ENCODE measurements at regions not wholly inside any gene's neighbourhood (a gene's known extent, or its start where the extent isn't known, plus 50 kb on each side); places are given as distances from the start of the nearest gene placed in this dataset.
"Not testable (repeated sequence)": the region's sequence is repeated elsewhere in the genome, so short reads cannot be mapped to it uniquely, and the experiment has no call there.

DNA sequence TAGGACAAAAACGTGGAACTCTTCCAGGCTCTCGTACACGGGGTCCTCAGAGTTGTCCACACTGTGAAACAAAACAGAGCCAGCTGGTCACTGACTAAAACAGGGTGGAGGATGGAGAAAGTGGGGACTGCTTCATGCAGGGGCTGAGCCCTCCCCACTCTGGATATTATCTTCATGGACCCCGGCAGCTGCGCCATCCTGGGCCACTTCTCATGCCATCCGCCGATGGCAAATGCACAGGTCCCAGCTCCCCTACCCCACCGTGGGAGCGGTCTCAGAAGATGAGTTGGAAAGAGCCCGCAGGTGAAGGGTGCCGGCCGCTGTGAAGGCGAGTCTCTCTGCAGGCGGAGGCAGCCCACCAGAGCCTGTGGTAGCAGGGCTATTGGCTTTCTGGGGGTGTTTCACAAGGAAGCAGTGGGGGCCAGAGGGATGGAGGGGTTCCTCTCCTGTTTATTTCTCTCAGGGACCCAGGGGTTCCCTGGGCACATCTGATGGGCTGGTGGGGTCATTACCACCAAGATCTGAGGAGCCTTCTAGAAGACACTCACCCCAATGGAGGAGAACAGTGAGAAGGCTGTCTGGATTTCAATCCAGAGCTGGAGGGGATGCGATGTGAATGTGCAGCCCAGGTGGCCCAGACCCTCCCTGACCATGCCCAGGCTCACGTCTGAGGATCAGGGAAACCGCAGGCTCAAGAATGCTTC lies 177.3 kb downstream of the KLF13 start:
- Histone ChIP-seq H2AFZ (ENCODE audit: low read depth, low read length) (no peak overlapping the region), H3K79me2 (ENCODE audit: low read length) (no peaks in the 10 kb centered on the region), H3K4me2 (ENCODE audit: low read length) (no peak overlapping the region), H3K4me1 (ENCODE audit: low read length) (no peaks in the 10 kb centered on the region), H3K27me3 (ENCODE audit: low read depth, low read length) (no peaks in the 10 kb centered on the region), H4K20me1 (ENCODE audit: insufficient read depth, low read length) (no peaks in the 10 kb centered on the region), H3K4me3 (ENCODE audit: low read length) (no peak overlapping the region), H3K9me3 (ENCODE audit: insufficient read depth, low read length) (no peaks in the 10 kb centered on the region), H3K9ac (ENCODE audit: low read length) (no peak overlapping the region), H3K36me3 (replicated peaks; ENCODE audit: low read depth, low read length) (no peaks in the 10 kb centered on the region), H3K27ac (ENCODE audit: low read length) (no peak overlapping the region)
- TF ChIP-seq, protein P1, sequence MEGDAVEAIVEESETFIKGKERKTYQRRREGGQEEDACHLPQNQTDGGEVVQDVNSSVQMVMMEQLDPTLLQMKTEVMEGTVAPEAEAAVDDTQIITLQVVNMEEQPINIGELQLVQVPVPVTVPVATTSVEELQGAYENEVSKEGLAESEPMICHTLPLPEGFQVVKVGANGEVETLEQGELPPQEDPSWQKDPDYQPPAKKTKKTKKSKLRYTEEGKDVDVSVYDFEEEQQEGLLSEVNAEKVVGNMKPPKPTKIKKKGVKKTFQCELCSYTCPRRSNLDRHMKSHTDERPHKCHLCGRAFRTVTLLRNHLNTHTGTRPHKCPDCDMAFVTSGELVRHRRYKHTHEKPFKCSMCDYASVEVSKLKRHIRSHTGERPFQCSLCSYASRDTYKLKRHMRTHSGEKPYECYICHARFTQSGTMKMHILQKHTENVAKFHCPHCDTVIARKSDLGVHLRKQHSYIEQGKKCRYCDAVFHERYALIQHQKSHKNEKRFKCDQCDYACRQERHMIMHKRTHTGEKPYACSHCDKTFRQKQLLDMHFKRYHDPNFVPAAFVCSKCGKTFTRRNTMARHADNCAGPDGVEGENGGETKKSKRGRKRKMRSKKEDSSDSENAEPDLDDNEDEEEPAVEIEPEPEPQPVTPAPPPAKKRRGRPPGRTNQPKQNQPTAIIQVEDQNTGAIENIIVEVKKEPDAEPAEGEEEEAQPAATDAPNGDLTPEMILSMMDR (IDR thresholded peaks at IDR 0.05; ENCODE audit: low read depth, low read length) = no peak
- TF ChIP-seq EZH2phosphoT487 (IDR thresholded peaks at IDR 0.05; ENCODE audit: low read depth) = no peak

DNA sequence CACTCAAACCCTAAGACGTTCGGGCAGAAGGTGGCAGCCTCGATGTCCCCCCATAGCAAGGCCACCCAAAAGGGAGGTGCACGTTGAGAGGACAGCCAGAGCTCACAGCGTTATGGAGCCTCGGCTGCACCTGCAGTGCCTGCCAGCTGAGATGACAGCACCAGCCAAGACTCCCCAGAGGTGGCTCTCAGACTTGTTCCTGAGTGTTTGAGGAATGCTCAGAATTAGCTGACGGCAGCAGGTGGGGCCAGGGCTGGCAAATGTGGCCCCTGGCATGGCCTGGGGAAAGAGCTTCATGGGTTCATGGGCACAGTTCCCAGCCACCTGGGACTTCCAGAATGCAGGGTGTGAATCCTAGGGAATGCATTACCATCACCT lies 177.8 kb downstream of the KLF13 start:
- H3K9me3 ChIP-seq (ENCODE audit: insufficient read depth, low read length) = no peaks in the 10 kb centered on the region
- H3K36me3 ChIP-seq (replicated peaks; ENCODE audit: low read depth, low read length) = no peaks in the 10 kb centered on the region
- H4K20me1 ChIP-seq (ENCODE audit: insufficient read depth, low read length) = no peaks in the 10 kb centered on the region
- no peaks in the 10 kb centered on the region for H3K4me1 ChIP-seq (ENCODE audit: low read length)
- no peaks in the 10 kb centered on the region for H3K27me3 ChIP-seq (ENCODE audit: low read depth, low read length)
- H3K27ac ChIP-seq (ENCODE audit: low read length) = no peak overlapping the region
- no peak overlapping the region for H3K4me2 ChIP-seq (ENCODE audit: low read length)
- H2AFZ ChIP-seq (ENCODE audit: low read depth, low read length) = no peak overlapping the region
- TF ChIP-seq EZH2phosphoT487 (IDR thresholded peaks at IDR 0.05; ENCODE audit: low read depth) = no peak
- TF ChIP-seq, protein P1 (IDR thresholded peaks at IDR 0.05; ENCODE audit: low read depth, low read length) = no peak
- no peak overlapping the region for H3K9ac ChIP-seq (ENCODE audit: low read length)
- H3K4me3 ChIP-seq (ENCODE audit: low read length) = no peak overlapping the region
- H3K79me2 ChIP-seq (ENCODE audit: low read length) = no peaks in the 10 kb centered on the region

DNA sequence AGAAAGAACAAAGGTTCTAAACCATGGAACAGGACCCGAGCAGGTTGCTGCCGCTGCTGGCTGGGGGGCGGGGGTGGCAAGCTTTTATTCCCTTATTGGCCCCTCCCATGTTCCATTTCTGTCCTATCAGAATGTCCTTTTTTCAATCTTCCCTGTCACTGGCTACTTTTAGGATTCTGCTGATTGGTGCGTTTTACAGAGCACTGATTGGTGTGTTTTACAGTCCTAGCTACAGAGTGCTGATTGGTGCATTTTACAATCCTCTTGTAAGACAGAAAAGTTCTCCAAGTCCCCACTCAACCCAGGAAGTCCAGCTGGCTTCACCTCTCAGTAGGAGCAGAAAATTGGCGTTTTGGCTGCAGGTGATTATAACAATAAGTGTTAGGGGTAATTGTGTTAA lies 180.9 kb downstream of the KLF13 start:
- not testable (repeated sequence) for H2AFZ ChIP-seq (ENCODE audit: low read depth, low read length); H3K27ac ChIP-seq (ENCODE audit: low read length); H3K9me3 ChIP-seq (ENCODE audit: insufficient read depth, low read length); H3K36me3 ChIP-seq (replicated peaks; ENCODE audit: low read depth, low read length); H4K20me1 ChIP-seq (ENCODE audit: insufficient read depth, low read length); H3K4me2 ChIP-seq (ENCODE audit: low read length); H3K9ac ChIP-seq (ENCODE audit: low read length); H3K4me1 ChIP-seq (ENCODE audit: low read length); H3K27me3 ChIP-seq (ENCODE audit: low read depth, low read length); H3K4me3 ChIP-seq (ENCODE audit: low read length); H3K79me2 ChIP-seq (ENCODE audit: low read length)

DNA sequence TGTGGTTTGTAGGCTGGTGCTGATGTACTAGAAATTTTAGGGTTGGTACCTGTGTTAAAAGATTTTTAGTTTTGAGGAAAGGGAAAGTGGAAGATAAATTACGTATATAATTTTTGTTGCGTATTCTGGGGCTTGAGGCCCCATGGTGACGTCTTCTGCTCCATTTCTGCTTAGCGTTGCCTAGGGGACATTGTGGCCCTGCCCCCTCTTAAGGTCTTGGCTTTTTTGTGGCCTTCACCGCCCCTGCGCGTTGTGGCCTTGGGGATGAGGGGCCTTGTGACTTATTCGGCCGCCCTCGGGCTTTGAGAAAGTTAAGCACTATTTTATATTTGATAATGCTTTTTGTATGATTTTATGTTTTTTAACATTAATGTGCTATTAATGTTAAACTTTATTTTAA lies 182.0 kb downstream of the KLF13 start:
- no peaks in the 10 kb centered on the region for H3K36me3 ChIP-seq (replicated peaks; ENCODE audit: low read depth, low read length)
- no peaks in the 10 kb centered on the region for H3K9me3 ChIP-seq (ENCODE audit: insufficient read depth, low read length)
- H3K79me2 ChIP-seq (ENCODE audit: low read length) = no peaks in the 10 kb centered on the region
- TF ChIP-seq, protein P1 (IDR thresholded peaks at IDR 0.05; ENCODE audit: low read depth, low read length) = no peak
- no peak for TF ChIP-seq EZH2phosphoT487 (IDR thresholded peaks at IDR 0.05; ENCODE audit: low read depth)
- no peak overlapping the region for H3K4me3 ChIP-seq (ENCODE audit: low read length)
- no peaks in the 10 kb centered on the region for H4K20me1 ChIP-seq (ENCODE audit: insufficient read depth, low read length)
- H2AFZ ChIP-seq (ENCODE audit: low read depth, low read length) = no peak overlapping the region
- no peak overlapping the region for H3K4me2 ChIP-seq (ENCODE audit: low read length)
- H3K4me1 ChIP-seq (ENCODE audit: low read length) = peaks cover 10% of the 10 kb centered on the region
- no peaks in the 10 kb centered on the region for H3K27me3 ChIP-seq (ENCODE audit: low read depth, low read length)
- H3K9ac ChIP-seq (ENCODE audit: low read length) = no peak overlapping the region
- no peak overlapping the region for H3K27ac ChIP-seq (ENCODE audit: low read length)
